ENCODE measurements at regions not wholly inside any gene's neighbourhood (a gene's known extent, or its start where the extent isn't known, plus 50 kb on each side); places are given as distances from the start of the nearest gene placed in this dataset.

DNA sequence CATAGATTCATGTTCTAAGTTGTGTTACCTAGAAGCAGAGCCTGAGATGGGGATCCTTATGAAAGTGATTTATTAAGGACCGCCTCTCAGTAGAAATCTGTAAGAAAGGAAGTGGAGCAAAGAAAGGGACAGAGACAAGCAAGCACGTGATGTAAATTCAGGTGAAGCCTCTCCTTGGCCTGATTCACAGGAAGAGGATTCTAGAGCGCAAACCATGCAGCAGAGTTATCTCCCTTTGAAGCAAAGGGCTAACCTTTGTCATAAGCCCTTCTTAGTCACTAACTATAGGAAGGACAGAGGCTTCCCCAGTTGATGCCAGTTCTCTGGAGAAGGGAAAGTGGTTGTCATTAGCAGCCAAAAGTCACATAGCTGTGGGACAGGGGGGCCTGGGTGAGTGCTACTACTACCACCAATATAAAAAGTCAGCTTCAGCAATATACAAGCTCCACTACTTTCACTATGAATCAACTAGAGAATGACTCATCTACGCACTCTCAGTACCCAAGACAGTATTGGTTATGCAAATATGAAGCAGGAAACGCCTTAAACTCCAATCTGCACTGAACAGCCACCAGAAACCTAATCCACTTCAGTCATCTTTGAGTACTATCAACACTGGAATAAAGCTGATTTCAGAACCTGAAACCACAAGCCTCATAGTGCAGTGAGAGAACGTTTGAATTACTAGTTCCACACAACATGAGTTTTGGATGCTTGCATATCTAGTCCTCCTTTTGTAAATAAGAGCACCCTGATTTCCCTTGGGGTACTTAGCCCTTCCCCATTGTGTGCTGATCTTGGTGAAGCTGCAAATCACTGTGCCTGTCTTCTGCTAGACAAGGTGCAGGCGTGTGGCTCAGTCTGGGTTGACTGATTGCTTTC lies 162.7 kb downstream of the ZNF608 start:
- no peak for DNase-seq

DNA sequence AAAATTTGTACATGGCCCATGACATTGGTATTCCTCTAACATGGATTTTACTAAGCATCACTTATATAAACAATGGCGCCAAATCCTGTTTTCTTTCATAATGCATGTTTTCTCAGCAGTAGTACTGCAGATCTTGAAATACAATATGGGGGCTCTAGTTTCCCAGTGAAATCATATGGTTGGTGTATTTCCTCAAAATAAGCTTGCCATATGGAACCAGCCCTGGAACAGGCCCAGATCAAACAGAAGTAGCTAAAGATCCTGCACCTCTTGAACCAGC lies 163.9 kb downstream of the ZNF608 start:
- no peak for DNase-seq

DNA sequence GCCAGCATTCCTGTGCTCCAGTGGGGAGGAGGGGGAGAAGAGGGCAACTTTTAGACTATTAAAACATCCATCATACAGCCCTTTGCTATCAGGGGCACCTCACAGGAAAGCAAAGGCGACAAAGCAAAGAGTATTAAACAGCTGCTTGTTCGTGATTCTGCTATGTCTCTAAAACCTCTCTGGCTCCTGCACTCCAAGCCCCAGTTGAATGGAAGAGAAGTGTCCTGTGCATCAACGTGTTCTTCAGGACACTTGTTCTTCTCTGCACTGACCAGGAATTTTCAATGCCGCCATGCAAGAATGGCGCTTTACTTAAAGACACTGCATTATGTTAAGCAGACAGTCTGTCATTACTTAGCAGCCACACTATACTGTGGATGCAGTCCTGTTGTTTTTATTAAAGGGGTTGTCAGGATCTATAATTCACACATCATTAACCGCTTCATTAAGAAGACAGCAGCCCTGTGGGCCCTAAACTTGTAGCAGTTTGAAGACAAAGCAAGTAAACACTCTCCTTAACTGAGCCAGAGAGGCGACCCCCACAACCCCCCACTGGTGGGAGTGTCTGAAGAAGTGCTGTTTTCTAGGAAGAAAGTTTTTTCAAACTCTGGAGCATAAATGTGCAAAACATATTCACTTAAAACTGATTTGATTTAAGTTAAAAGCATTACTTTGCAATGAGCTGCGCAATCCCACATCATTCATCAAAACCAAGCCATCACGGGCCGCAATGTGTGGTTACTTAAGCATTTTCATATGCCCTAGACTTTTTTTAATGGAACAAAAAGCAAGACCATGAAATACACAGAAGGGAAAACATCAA lies 164.5 kb downstream of the ZNF608 start:
- no peak for DNase-seq

DNA sequence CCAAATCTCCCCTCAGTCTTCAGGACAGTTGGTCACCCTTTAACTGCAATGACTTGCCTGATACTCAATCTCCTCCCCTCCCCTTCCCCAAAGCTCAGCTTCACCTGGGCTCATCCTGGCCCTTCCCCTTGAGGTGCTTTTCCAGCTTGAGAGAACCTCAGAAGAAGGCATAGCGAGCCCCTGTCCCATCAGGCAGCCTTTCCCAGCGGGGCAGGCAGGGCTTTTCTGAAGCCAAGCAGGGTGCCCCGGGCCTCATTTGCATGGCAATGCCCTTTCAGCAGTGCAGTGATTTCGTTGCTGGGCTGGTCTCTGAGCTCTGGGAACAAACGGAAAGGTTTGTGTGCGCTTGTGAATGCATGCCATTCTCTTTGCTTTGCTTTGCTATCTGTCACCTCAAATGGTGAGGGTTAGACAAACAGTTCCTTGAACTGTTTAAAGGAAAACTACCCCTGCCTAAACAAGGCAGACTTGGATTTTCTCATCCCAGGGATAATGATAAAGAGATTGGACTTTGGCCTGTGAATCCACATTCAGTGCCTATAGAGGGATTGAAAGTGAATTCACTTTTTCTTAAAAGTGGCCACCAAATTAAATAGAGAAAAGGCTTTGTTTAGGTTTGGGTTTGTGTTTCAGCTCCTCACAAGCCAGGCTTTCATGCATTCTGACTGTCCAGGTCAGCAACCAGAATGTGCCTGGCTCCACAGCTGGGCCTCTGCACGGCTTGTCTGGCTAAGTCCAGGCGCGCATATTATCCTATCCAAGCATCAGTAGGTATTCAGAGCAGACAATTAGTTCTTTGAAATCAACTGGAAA lies 165.3 kb downstream of the ZNF608 start:
- DNase-seq, result no peak

DNA sequence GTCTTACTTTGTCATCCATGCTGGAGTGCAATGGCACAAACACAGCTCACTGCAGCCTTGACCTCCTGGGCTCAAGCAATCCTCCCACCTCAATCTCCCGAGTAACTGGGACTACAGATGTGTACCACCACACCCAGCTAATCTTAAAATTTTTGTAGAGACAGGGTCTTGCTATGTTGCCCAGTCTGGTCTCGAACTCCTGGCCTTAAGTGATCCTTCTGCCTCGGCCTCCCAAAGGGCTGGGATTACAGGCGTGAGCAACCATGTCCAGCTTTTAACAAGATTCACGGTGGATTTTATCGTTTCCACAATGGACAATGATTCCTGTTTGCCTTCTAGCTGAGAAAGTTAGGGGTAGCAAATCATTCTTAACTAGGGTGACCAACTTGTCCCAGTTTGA lies 165.9 kb downstream of the ZNF608 start:
- DNase-seq, result no peak

DNA sequence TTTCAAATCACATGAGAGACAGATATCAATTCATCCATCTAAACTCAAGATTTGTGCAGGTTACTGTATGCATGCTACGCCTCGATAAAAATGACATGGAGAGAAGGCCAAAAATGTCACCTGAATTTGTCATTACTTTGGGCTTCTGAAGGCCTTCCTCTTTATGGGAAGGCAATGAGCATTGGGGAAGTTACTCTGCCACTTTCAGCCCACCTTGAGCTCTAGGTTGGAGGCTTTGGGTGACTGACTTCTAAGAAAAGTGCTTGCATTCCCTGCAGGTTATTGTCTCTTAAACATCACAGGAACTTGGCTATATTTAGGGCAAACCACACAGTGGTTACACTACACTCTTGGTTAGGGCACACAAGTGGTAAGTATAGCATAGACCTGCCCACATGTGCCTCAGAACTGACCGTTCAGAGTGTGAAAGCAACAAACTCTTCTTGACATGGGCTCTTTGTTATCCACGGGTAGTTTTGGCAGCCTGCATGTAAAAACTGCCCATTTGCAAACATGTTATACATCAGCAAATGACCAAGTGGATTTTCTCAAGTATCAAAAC lies 169.5 kb downstream of the ZNF608 start:
- no peak for DNase-seq

DNA sequence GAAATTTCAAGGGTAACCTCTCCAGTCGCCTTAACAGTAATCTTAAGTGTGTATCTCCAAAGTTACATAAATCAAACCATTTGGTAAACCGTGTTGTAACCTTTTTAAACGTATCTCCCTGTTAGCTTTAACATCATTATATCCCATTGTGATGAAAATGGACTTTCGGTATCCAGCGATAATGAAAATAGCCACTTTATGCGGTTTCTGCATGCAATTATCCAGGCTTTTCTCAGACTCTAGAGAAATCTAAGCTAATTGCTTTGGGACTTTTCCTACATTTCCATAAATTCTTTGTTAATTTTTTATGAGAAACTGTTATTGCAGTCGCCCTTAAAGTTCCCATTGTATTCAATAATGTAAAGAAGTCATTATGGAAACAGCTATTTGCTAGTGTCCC lies 170.7 kb downstream of the ZNF608 start:
- DNase-seq, result no peak

DNA sequence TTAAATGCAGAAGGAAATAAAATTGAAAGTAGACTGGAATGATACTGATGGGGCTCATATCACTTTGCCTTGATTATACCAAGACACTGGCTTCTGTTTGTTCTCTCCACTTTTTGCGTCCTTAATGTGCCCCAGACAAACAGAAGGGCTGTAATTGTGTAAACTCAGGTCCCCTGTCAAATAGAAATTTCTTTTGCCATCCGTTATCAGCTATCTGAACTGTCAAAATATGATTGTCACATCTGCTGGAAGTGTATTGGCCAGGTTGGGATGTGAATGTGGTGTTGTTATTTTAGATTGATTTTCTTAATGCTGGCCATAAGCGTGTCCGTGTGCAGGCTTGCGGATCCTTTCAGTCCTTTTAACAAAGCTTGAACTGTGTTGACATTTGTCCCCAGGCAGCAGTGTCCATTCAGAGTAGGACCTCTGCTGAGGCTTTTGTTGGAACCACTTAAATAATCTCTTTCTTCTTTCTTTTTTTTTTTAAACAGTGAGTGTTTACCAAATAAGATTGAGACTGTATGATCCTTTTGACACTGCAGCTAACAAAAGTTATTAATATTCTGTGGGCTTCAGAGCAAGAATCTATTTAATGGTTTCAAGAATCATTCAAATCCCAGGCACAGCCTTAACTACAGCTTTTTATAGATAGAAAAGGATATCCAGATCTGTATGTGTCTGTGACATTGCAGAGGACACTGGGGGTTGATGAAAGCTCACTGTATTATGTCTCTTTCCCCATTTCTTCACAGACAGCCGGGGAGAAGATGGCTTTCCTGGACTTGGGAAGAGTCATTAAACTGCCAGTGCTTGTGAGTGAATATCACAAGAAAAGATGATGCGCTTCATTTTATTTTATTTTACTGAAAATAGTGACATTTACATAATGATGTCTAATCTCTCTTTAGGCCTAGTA lies 171.7 kb downstream of the ZNF608 start:
- no peak for DNase-seq

DNA sequence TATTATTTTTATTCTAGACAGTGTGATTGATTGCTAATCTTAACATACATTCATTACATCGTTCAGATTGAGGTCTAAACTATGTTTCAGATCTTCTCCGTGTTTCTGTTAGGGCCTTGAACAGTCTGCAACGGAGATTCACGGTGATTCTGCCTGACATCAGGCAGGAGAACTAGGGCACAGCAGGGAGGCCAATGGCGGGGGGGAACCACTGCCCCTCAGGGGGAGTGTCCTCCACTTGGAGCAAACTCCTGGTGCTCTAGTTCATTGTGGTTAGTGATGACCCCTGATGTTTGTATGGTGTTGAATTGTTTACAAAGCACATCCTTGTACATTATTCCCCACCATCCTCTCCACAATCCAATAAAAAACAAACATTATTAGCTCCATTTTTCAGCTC lies 173.5 kb downstream of the ZNF608 start:
- no peak for DNase-seq

DNA sequence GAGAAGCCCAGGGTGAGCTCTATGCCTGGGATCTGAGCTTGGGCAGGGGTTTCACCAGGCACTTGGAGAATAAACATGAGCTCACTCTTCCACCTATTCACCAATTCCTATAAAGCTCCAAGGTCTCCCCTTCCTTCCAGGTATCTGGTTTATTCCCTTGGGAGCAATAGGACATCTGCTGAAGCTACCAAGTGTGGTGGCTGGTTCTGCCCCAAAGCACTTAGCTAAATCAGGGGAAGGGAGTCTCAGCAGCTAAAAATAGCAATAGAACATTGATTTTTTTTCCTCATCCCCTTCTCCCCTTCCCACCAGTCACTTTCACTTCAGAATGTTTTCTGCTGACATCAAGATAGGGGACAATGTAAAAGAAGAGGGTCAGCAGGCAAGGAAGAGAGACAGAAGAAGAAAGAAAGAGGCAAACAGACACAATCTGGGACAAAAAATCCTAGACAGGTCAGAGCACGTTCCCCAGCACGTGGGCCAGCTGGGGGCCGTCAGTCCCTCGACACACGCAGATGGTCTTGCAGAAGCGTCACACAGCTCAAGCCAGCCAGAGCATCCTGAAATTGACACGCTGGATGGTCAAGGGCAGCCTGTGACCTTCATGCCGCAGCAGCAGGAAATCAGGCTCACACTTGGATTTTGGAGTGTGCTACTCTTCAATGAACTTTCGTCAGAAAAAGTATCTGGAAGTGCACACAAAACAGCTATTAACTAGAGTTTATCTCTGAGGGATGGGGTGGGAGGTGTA lies 176.0 kb downstream of the ZNF608 start:
- no peak for DNase-seq

DNA sequence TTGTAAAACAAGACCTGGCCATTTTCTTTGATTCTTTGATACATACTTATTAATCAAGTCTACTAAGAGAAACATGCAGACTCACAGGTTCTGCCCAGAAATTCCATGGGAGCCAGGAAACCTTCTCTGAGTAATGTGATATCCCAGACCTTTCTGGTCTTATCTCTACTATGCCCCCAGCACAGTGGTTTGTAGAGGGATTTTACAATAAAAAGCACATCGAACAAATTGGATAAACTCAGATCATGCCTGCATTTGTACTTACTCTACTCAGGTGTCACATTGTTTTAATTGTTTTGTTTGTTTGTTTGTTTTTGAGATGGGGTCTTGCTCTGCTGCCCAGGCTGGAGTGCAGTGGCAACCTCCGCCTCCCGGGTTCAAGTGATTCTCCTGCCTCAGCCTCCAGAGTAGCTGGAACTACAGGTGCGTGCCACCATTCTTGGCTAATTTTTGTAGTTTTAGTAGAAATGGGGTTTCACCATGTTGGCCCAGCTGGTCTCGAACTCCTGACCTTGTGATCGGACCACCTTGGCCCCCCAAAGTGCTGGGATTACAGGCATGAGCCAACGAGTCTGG lies 179.5 kb downstream of the ZNF608 start:
- DNase-seq, result no peak

DNA sequence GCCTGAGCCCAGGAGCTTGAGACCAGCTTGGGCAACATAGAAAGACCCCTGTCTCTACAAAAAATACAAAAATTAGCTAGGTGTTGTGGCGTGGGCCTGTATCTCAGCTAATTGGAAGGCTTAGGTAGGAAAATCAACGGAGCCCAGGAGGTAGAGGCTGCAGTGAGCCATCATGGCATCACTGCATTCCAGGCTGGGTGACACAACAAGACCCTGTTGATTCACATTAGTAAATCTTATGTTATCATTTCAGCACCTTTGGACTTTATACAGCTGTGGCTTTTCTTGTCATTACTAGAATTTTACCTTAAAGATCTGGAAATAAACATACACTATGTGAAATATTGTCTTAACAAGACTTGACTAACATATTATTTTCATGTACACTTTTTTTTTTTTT lies 185.0 kb downstream of the ZNF608 start:
- DNase-seq, result no peak

DNA sequence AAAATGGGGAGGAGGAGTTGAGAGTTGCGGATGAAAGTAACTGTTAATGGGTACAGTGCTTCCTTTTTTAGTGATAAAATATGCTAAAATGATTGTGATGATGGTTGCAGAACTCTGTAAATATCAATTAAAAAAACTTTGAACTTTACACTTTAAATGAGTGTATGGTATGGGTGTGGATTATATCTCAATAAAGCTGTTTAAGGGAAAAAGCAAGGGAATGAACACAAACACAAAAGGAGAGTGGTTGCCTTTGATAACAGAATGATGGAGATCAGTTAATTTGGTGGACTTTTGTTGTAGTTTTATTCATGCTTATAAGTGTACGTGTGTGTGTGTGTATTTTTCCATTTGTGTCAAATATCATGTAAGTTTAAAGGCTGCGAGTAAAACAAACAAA lies 186.1 kb downstream of the ZNF608 start:
- DNase-seq, result no peak

DNA sequence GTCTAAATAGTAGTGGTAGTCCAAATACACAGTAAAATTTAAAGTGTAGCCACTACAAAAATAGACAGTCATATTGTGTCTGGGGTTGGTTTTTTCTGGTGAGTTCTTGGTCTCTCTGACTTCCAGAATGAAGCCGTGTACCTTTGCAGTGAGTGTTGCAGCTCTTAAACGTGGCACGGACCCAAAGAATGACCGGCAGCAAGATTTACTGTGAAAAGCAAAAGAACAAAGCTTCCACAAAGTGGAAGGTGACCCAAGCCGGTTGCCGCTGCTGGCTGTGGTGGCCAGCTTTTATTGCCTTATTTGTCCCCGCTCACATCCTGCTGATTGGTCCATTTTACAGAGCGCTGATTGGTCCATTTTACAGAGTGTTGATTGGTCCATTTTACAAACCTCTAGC lies 188.7 kb downstream of the ZNF608 start:
- DNase-seq, result no peak

DNA sequence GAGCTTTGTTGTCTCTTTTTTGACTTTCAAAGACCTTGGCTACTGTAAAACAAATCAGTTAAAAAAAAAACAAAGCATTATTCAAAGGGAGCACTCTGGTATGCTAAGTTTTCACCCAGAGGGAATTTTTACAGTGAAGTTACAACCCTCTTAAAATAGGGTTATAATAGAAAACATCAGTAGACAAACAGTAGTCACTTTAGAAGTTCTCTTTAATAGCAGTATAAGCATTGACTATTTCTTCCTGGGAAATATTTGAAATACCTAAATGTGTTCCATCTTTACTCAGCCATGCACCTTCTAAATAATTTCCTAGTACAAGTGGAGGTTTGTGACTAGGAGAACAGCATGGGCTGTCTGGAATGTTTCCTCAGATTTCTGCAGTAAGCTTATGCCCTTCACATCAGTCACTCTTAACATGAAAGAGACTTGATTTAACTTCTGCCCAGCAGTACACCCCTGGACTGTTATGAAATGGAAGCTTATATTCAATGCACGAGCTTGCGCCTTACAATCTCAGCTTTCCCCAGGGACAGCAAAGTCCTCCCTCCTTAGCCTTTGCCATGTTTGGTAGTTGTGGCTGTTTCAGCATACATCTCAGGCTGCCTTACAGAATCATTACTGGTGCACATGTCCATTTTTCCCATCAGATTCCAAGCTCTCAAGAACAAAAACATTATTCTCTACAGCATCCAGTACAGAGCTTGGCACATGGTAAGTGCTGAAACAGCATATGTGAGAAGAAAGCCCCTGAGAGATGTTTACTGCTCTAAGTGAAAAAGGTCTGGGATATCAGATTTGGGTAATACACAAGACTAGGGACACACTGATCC lies 191.5 kb downstream of the ZNF608 start:
- DNase-seq, result no peak

DNA sequence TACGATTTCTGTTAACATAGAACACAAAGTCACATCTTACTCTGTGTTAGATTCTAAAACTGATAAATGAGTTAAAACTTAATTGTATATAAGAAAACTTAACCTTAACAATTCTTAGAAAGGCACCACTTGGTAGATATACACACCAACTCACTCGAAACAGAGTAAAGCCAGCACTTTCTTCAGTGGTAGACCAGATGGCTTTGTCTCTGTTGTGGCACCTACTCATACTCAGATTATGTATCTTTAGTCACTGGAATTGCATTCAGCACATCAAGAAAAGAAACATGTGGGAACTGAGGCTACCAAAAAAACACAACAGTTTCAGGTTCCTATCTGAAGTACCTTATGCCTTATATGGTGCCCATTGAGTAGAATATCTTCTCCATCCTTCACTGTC lies 192.5 kb downstream of the ZNF608 start:
- no peak for DNase-seq

DNA sequence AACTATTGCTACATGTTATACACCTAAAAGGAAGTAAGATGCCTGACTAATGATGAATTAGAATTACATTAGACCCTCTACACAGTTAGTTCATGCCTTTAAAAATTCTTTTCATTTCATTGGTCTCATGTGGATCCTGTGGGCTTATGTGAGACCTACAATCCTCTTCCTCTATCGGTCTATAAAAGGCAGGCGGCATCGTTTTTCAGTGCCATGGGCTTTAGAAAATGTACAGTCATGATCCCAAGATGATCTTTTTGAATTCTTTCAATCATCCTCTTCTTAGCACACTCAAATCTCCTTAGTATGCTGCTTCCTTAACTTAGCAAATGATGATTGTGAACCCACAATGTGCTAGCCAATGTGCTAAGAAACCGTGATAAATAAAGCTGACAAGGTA lies 193.9 kb downstream of the ZNF608 start:
- no peak for DNase-seq

DNA sequence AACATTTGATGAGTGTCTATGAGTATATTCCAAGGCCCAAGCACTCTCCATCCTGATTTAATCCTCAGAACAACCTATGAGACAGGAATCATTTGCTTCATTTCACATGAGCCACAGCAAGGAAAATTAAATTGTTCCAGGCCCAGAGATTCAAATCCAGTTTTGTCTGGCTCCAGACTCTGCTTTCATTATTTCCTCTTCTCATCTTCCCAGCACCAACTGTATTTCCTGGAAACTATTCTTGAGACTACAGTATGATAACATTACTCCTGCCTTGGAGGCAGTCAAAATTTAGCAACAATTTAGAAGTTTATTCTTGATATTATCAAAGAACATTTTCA lies 194.5 kb downstream of the ZNF608 start:
- no peak for DNase-seq

DNA sequence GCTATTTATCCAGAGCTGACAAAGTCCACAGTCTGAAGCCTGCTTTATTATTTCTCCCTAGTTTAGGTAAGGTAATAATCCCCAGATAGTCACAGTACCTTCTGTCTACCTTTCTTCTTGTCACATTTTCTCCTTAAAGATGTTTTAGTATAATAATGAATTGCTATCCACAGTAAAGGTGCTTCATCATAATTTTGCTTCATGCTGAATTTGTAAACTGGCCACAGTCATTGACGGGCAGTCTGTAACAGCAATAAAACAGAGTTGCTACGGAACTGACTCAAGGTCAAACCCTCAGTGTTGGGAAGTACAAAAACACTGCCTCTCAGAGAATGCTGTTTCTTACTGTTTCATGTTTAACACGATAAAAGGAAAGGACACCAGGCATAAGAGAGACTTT lies 195.7 kb downstream of the ZNF608 start:
- DNase-seq, result no peak

Measured in left kidney (tissue), 1 donor.